Neural progenitor cell (in vitro differentiated cells): ENCODE measurements at regions not wholly inside any gene's neighbourhood (a gene's known extent, or its start where the extent isn't known, plus 50 kb on each side); places are given as distances from the start of the nearest gene placed in this dataset.

Experiments
- EZH2 ChIP-seq: fragments of 200-600 bp; sonication (generic); IDR thresholded peaks from 2 replicates; pipeline ENCODE4 v1.6.1; 2017; ENCODE audit warnings: antibody characterized with exemption, mild to moderate bottlenecking, moderate library complexity
- EZH2phosphoT487 ChIP-seq: fragments of 200-600 bp; sonication (generic); IDR thresholded peaks from 2 replicates; pipeline ENCODE4 v1.6.1; 2017; ENCODE audit warnings: antibody characterized with exemption
- TF ChIP-seq, protein P1 (sequence below): fragments of 200-600 bp; sonication (generic); IDR thresholded peaks from 2 replicates; pipeline ENCODE4 v1.5.1; 2017; ENCODE audit warnings: antibody characterized with exemption, mild to moderate bottlenecking

DNA sequence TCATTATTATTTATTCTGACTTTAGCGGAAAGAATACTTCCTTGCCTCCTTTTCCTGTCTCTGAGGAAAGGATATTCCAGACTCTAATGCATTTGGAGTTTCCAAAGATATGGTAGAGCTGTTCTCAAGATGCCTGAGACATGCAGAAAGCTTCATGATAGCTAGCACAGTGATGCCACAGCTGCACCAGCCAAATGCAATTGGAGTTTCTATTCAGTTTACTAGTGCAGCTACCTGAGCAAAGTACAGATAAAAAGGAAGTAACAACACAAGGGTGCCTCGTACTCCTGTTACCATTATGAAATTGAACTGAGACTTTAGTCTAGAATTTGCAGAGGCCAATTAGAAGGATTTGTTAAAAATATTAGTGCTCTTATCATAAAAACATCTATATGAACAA, 57.5 kb upstream of the PARM1 start:
- TF ChIP-seq, protein P1, sequence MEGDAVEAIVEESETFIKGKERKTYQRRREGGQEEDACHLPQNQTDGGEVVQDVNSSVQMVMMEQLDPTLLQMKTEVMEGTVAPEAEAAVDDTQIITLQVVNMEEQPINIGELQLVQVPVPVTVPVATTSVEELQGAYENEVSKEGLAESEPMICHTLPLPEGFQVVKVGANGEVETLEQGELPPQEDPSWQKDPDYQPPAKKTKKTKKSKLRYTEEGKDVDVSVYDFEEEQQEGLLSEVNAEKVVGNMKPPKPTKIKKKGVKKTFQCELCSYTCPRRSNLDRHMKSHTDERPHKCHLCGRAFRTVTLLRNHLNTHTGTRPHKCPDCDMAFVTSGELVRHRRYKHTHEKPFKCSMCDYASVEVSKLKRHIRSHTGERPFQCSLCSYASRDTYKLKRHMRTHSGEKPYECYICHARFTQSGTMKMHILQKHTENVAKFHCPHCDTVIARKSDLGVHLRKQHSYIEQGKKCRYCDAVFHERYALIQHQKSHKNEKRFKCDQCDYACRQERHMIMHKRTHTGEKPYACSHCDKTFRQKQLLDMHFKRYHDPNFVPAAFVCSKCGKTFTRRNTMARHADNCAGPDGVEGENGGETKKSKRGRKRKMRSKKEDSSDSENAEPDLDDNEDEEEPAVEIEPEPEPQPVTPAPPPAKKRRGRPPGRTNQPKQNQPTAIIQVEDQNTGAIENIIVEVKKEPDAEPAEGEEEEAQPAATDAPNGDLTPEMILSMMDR: no peak
- no peak for TF ChIP-seq EZH2
- TF ChIP-seq EZH2phosphoT487: no peak
